ENCODE measurements at regions not wholly inside any gene's neighbourhood (a gene's known extent, or its start where the extent isn't known, plus 50 kb on each side); places are given as distances from the start of the nearest gene placed in this dataset.

DNA sequence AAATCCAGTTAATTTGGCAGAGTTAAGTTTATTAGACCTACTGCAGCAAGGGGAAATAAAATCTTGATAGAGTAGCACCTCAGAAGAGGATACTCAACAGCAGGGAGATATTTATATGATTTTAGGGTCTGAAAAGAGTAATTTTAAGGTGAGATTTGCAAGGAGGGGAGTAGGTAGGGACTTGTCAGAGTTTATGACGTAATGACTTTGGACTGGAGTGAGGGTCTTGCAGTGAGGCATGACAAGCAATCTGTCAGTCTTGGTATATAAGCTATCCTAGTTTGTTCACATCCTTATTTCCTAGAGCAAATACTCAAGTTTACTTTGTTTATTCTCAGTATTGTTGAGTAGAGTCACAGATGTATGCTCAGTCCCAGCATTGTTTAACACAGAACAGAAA lies 722.6 kb downstream of the TLE4 start:
- Mint-ChIP-seq H3K9me3 (ENCODE audit: unreplicated experiment) (no peaks in the 10 kb centered on the region), H3K36me3 (ENCODE audit: unreplicated experiment) (peaks cover 10% of the 10 kb centered on the region), H3K27ac (ENCODE audit: unreplicated experiment) (no peak overlapping the region), H3K4me1 (ENCODE audit: low read depth, unreplicated experiment) (no peaks in the 10 kb centered on the region), H3K27me3 (ENCODE audit: unreplicated experiment) (peaks cover 1% of the 10 kb centered on the region), H3K4me3 (ENCODE audit: unreplicated experiment) (no peak overlapping the region)
- TF ChIP-seq, protein P1, sequence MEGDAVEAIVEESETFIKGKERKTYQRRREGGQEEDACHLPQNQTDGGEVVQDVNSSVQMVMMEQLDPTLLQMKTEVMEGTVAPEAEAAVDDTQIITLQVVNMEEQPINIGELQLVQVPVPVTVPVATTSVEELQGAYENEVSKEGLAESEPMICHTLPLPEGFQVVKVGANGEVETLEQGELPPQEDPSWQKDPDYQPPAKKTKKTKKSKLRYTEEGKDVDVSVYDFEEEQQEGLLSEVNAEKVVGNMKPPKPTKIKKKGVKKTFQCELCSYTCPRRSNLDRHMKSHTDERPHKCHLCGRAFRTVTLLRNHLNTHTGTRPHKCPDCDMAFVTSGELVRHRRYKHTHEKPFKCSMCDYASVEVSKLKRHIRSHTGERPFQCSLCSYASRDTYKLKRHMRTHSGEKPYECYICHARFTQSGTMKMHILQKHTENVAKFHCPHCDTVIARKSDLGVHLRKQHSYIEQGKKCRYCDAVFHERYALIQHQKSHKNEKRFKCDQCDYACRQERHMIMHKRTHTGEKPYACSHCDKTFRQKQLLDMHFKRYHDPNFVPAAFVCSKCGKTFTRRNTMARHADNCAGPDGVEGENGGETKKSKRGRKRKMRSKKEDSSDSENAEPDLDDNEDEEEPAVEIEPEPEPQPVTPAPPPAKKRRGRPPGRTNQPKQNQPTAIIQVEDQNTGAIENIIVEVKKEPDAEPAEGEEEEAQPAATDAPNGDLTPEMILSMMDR (IDR thresholded peaks at IDR 0.05; ENCODE audit: partially characterized antibody, unreplicated experiment): no peak
- DNase-seq: no peak

DNA sequence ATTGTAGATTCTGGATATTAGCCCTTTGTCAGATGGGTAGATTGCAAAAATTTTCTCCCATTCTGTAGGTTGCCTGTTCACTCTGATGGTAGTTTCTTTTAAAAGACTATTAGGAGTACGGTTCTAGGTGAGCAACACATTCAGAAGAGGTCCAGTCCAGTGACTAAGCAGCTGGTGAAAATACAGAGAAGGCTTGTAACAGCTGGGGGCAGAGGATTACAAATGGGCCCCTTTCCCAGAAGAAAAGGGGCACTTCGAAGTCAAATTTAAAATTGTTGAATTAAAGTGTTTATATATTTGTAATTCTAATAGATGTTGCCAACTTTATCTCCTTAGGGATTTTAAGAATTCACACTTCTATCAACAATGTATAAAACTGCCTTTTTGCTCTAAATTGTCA lies 720.5 kb downstream of the TLE4 start:
- H3K27ac Mint-ChIP-seq (ENCODE audit: unreplicated experiment): no peak overlapping the region
- no peak overlapping the region for H3K4me3 Mint-ChIP-seq (ENCODE audit: unreplicated experiment)
- TF ChIP-seq, protein P1 (IDR thresholded peaks at IDR 0.05; ENCODE audit: partially characterized antibody, unreplicated experiment): no peak
- no peaks in the 10 kb centered on the region for H3K9me3 Mint-ChIP-seq (ENCODE audit: unreplicated experiment)
- H3K4me1 Mint-ChIP-seq (ENCODE audit: low read depth, unreplicated experiment): no peaks in the 10 kb centered on the region
- DNase-seq: no peak
- peaks cover 8% of the 10 kb centered on the region for H3K36me3 Mint-ChIP-seq (ENCODE audit: unreplicated experiment)
- peaks cover 1% of the 10 kb centered on the region for H3K27me3 Mint-ChIP-seq (ENCODE audit: unreplicated experiment)

DNA sequence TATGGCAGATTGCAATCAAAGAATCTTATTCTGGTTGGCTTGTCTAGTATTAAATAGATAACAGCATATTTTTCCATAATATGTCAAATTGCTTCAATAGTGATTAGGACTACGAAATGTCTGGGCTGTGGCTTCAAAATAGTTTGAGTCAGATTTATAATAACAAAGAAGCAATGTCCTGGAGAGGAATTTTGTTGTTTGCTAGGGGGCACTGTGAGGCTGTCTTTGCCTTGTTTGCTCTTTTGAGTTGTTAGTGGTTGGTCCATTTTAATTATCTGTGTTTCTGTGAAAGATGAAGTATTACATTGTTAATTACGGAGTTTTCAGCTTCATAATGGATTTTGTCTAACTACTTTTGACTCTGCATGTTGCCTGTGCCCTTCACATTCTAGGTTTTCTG lies 713.6 kb downstream of the TLE4 start:
- Mint-ChIP-seq H3K27me3 (ENCODE audit: unreplicated experiment) (peaks cover 1% of the 10 kb centered on the region), H3K36me3 (ENCODE audit: unreplicated experiment) (no peaks in the 10 kb centered on the region), H3K4me1 (ENCODE audit: low read depth, unreplicated experiment) (peaks cover 12% of the 10 kb centered on the region), H3K9me3 (ENCODE audit: unreplicated experiment) (no peaks in the 10 kb centered on the region), H3K27ac (ENCODE audit: unreplicated experiment) (no peak overlapping the region), H3K4me3 (ENCODE audit: unreplicated experiment) (no peak overlapping the region)
- DNase-seq: no peak
- TF ChIP-seq, protein P1 (IDR thresholded peaks at IDR 0.05; ENCODE audit: partially characterized antibody, unreplicated experiment): no peak

DNA sequence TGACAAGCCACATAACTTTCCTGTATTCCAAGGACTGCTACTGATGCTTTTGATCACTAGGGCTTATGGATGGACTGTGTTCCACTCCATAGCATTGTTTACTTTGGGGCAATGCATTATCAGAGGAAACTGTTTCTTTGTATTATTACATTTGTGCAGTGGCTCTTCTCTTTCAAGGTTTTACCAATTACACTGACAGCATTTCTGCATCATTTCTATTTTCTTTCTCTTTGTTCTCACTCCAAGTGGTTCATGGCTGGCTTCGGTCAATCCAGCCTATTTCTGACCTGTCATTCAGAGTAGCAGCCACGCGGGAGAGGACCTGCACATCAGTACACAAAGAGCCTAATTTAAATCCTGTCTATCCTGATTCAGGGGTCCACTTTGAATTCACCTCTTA lies 711.0 kb downstream of the TLE4 start:
- Mint-ChIP-seq H3K27me3 (ENCODE audit: unreplicated experiment) (peaks cover 3% of the 10 kb centered on the region), H3K4me1 (ENCODE audit: low read depth, unreplicated experiment) (peaks cover 16% of the 10 kb centered on the region), H3K9me3 (ENCODE audit: unreplicated experiment) (peaks cover 4% of the 10 kb centered on the region), H3K27ac (ENCODE audit: unreplicated experiment) (peak overlapping the region; percentile 71), H3K36me3 (ENCODE audit: unreplicated experiment) (no peaks in the 10 kb centered on the region), H3K4me3 (ENCODE audit: unreplicated experiment) (no peak overlapping the region)
- TF ChIP-seq, protein P1 (IDR thresholded peaks at IDR 0.05; ENCODE audit: partially characterized antibody, unreplicated experiment): no peak
- no peak for DNase-seq

DNA sequence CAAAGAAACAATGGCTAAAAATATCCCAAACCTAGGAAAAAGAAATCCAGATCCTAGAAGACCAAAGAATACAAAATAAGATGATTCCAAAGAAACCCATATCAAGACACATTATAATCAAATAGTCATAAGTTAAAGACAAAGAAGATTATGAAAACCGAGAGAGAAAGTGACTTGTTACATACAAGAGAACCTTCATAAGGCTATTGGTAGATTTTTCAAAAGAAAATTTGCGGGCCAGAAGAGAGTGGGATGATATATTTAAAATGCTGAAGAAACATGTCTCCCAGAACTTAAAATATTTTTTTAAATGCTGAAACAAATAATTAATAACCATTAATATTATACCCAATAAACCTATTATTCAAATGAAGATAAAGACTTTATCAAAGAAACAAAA lies 687.3 kb downstream of the TLE4 start:
- Mint-ChIP-seq H3K27ac (ENCODE audit: unreplicated experiment) (no peak overlapping the region), H3K4me3 (ENCODE audit: unreplicated experiment) (no peak overlapping the region), H3K9me3 (ENCODE audit: unreplicated experiment) (peaks cover 3% of the 10 kb centered on the region), H3K27me3 (ENCODE audit: unreplicated experiment) (no peaks in the 10 kb centered on the region), H3K36me3 (ENCODE audit: unreplicated experiment) (peaks cover 21% of the 10 kb centered on the region), H3K4me1 (ENCODE audit: low read depth, unreplicated experiment) (no peaks in the 10 kb centered on the region)
- no peak for DNase-seq
- TF ChIP-seq, protein P1 (IDR thresholded peaks at IDR 0.05; ENCODE audit: partially characterized antibody, unreplicated experiment): no peak
